Calu3 (cell line): ENCODE measurements at regions not wholly inside any gene's neighbourhood (a gene's known extent, or its start where the extent isn't known, plus 50 kb on each side); places are given as distances from the start of the nearest gene placed in this dataset.
"Not testable (repeated sequence)": the region's sequence is repeated elsewhere in the genome, so short reads cannot be mapped to it uniquely, and the experiment has no call there.

Experiments
- BruUV-seq: library from RNA; stranded (reverse); fragments of 400-500 nt; replicated peaks from 2 replicates; lab custom pipeline; 2021; lab: Mats Ljungman, UMichigan
- CTCF ChIA-PET: fragments of 300-600 bp; sonication (Branson Sonifier 250); formaldehyde crosslinking; loops from one replicate; lab custom pipeline; 2022; ENCODE audit warnings: antibody characterized with exemption; lab: Charles Lee
- DNase-seq: peaks from one replicate; pipeline ENCODE4 v3.0.0; 2022
- H3K27ac Mint-ChIP-seq: one replicate; pipeline ENCODE4 v1.8.0; 2022; ENCODE audit warnings: mixed read lengths; ENCODE audit not compliant: unreplicated experiment
- H3K27me3 Mint-ChIP-seq: one replicate; pipeline ENCODE4 v1.8.0; 2022; ENCODE audit warnings: mixed read lengths; ENCODE audit not compliant: unreplicated experiment
- H3K36me3 Mint-ChIP-seq: one replicate; pipeline ENCODE4 v1.8.0; 2022; ENCODE audit warnings: mild to moderate bottlenecking, moderate library complexity, mixed read lengths; ENCODE audit not compliant: insufficient read depth, unreplicated experiment
- H3K4me1 Mint-ChIP-seq: one replicate; pipeline ENCODE4 v1.8.0; 2022; ENCODE audit warnings: mild to moderate bottlenecking, low read depth, mixed read lengths; ENCODE audit not compliant: unreplicated experiment
- H3K4me3 Mint-ChIP-seq: one replicate; pipeline ENCODE4 v1.8.0; 2022; ENCODE audit warnings: mild to moderate bottlenecking, low read depth, moderate library complexity, mixed read lengths; ENCODE audit not compliant: unreplicated experiment
- H3K9me3 Mint-ChIP-seq: one replicate; pipeline ENCODE4 v1.8.0; 2022; ENCODE audit warnings: low read depth, mixed read lengths; ENCODE audit not compliant: unreplicated experiment
- CTCF ChIP-seq: fragments of 200-600 bp; IDR thresholded peaks from one replicate; pipeline ENCODE4 v1.8.0; 2022; ENCODE audit warnings: antibody characterized with exemption; ENCODE audit not compliant: unreplicated experiment
- intact Hi-C: fragments of 100-400 bp; cut with micrococcal nuclease; formaldehyde crosslinking; loops from one replicate; pipeline ENCODE4 v1.10.0; 2022; ENCODE audit not compliant: unreplicated experiment

- no peak for TF ChIP-seq CTCF
- Mint-ChIP-seq H3K27ac (no peak overlapping the region), H3K36me3 (no peaks in the 10 kb centered on the region), H3K4me1 (no peaks in the 10 kb centered on the region), H3K4me3 (no peak overlapping the region), H3K9me3 (no peaks in the 10 kb centered on the region), H3K27me3 (no peaks in the 10 kb centered on the region)
- no peak for DNase-seq
- no TSS peak for BruUV-seq
- CTCF ChIA-PET: no interaction called here
- intact Hi-C loops: no loop called here
These were observed 266.3 kb downstream of the SATB2 start for GRCh38 chr2:199191461-199191860.

- H3K4me3 Mint-ChIP-seq: no peak overlapping the region
- no peaks in the 10 kb centered on the region for H3K9me3 Mint-ChIP-seq
- no peak for TF ChIP-seq CTCF
- no peak for DNase-seq
- H3K27ac Mint-ChIP-seq: no peak overlapping the region
- CTCF ChIA-PET: no interaction called here
- no peaks in the 10 kb centered on the region for H3K36me3 Mint-ChIP-seq
- BruUV-seq: no TSS peak
- no peaks in the 10 kb centered on the region for H3K4me1 Mint-ChIP-seq
- H3K27me3 Mint-ChIP-seq: no peaks in the 10 kb centered on the region
- intact Hi-C loops: no loop called here
These were observed 268.5 kb downstream of the SATB2 start for GRCh38 chr2:199189229-199189628.

GRCh38 chr2:199186301-199186751 lies 271.4 kb downstream of the SATB2 start:
- no peaks in the 10 kb centered on the region for H3K36me3 Mint-ChIP-seq
- H3K27me3 Mint-ChIP-seq: no peaks in the 10 kb centered on the region
- TF ChIP-seq CTCF: no peak
- H3K4me3 Mint-ChIP-seq: no peak overlapping the region
- no peaks in the 10 kb centered on the region for H3K9me3 Mint-ChIP-seq
- DNase-seq: no peak
- no peaks in the 10 kb centered on the region for H3K4me1 Mint-ChIP-seq
- BruUV-seq: no TSS peak
- intact Hi-C loops: no loop called here
- no peak overlapping the region for H3K27ac Mint-ChIP-seq
- CTCF ChIA-PET: no interaction called here

GRCh38 chr2:199185174-199185573 lies 272.6 kb downstream of the SATB2 start:
- H3K4me3 Mint-ChIP-seq, H3K4me1 Mint-ChIP-seq, H3K27ac Mint-ChIP-seq, H3K27me3 Mint-ChIP-seq, H3K9me3 Mint-ChIP-seq, H3K36me3 Mint-ChIP-seq, CTCF ChIA-PET, intact Hi-C loops, DNase-seq, BruUV-seq: not testable (repeated sequence)

- CTCF ChIA-PET: no interaction called here
- Mint-ChIP-seq H3K27ac (no peak overlapping the region), H3K9me3 (peaks cover 7% of the 10 kb centered on the region), H3K4me1 (peaks cover 21% of the 10 kb centered on the region), H3K4me3 (no peak overlapping the region), H3K36me3 (no peaks in the 10 kb centered on the region), H3K27me3 (no peaks in the 10 kb centered on the region)
- no peak for DNase-seq
- intact Hi-C loops: loop anchor here (5.0 kb wide), 1 partner anchor 82 kb away; no protein-coding TSS in a partner anchor
- no peak for TF ChIP-seq CTCF
- BruUV-seq: no TSS peak
These were observed 293.9 kb downstream of the SATB2 start for GRCh38 chr2:199163613-199164458.
